ENCODE measurements at regions not wholly inside any gene's neighbourhood (a gene's known extent, or its start where the extent isn't known, plus 50 kb on each side); places are given as distances from the start of the nearest gene placed in this dataset.

DNA sequence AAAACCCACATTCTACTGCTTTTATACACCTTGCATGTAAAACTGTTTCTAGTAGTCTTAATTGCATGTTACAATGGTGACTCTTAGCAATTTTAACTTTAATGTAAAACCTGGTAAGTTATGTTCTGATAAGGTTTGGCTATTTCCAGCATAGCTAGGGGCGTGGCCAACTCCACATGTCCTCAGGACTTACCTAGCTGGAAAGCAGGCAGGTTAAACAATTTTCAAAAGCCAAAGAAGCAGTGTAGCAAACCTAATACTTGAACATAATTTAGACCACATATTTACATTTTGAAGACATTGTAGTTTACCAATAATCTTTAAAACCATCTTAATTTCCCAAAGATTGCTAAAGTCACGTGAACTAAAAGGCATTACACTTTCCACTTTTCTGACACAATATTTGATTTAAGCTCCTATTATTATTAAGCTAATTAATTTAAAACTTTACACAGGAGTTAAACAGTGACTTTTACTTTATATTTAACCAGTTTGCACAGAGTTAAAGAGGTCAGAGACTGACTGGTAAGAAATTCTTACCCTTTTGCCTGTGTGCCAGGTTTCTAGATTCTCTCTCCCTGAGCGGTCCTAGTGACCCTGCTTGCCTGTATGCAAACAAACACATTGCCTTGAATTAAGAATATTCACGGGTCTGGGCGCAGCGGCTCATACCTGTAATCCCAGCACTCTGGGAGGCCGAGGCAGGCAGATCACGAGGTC lies 88.2 kb downstream of the GLUD2 start:
- Histone ChIP-seq H3K9me3 (ENCODE audit: control insufficient read depth, insufficient read depth, low read depth, low read length) (no peaks in the 10 kb centered on the region), H3K27ac (ENCODE audit: low read length) (no peak overlapping the region), H3K36me3 (ENCODE audit: control insufficient read depth, insufficient read depth, low read length) (no peaks in the 10 kb centered on the region), H3K27me3 (ENCODE audit: control insufficient read depth, insufficient read depth, low read length) (no peaks in the 10 kb centered on the region), H3K4me3 (ENCODE audit: low read depth in 2 of 2, low read length in 2 of 2) (no peak overlapping the region), H3K4me1 (ENCODE audit: control insufficient read depth, insufficient read depth, low read length) (no peaks in the 10 kb centered on the region)
- no TSS peak for BruUV-seq (replicated peaks)
- ChIA-PET POLR2A (no interaction called here), CTCF (no interaction called here)
- intact Hi-C loops (cut with micrococcal nuclease; ENCODE audit: unreplicated experiment) = no loop called here
- DNase-seq (ENCODE audit: low read depth, low spot score) = no peak
- in situ Hi-C loops (cut with HindIII; ENCODE audit: low pct_unique_long_range_greater_than_20kb, low sequenced_read_pairs) = no loop called here
- ATAC-seq = no peak
- TF ChIP-seq, protein P1, sequence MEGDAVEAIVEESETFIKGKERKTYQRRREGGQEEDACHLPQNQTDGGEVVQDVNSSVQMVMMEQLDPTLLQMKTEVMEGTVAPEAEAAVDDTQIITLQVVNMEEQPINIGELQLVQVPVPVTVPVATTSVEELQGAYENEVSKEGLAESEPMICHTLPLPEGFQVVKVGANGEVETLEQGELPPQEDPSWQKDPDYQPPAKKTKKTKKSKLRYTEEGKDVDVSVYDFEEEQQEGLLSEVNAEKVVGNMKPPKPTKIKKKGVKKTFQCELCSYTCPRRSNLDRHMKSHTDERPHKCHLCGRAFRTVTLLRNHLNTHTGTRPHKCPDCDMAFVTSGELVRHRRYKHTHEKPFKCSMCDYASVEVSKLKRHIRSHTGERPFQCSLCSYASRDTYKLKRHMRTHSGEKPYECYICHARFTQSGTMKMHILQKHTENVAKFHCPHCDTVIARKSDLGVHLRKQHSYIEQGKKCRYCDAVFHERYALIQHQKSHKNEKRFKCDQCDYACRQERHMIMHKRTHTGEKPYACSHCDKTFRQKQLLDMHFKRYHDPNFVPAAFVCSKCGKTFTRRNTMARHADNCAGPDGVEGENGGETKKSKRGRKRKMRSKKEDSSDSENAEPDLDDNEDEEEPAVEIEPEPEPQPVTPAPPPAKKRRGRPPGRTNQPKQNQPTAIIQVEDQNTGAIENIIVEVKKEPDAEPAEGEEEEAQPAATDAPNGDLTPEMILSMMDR (IDR thresholded peaks at IDR 0.05) = no peak
- no peak for TF ChIP-seq POLR2AphosphoS5 (IDR thresholded peaks at IDR 0.05; ENCODE audit: low read depth, low read length)
- TF ChIP-seq, protein P2, sequence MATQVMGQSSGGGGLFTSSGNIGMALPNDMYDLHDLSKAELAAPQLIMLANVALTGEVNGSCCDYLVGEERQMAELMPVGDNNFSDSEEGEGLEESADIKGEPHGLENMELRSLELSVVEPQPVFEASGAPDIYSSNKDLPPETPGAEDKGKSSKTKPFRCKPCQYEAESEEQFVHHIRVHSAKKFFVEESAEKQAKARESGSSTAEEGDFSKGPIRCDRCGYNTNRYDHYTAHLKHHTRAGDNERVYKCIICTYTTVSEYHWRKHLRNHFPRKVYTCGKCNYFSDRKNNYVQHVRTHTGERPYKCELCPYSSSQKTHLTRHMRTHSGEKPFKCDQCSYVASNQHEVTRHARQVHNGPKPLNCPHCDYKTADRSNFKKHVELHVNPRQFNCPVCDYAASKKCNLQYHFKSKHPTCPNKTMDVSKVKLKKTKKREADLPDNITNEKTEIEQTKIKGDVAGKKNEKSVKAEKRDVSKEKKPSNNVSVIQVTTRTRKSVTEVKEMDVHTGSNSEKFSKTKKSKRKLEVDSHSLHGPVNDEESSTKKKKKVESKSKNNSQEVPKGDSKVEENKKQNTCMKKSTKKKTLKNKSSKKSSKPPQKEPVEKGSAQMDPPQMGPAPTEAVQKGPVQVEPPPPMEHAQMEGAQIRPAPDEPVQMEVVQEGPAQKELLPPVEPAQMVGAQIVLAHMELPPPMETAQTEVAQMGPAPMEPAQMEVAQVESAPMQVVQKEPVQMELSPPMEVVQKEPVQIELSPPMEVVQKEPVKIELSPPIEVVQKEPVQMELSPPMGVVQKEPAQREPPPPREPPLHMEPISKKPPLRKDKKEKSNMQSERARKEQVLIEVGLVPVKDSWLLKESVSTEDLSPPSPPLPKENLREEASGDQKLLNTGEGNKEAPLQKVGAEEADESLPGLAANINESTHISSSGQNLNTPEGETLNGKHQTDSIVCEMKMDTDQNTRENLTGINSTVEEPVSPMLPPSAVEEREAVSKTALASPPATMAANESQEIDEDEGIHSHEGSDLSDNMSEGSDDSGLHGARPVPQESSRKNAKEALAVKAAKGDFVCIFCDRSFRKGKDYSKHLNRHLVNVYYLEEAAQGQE (IDR thresholded peaks at IDR 0.05; ENCODE audit: insufficient read depth in 1 of 2, low read depth in 2 of 2, low read length in 1 of 2) = no peak
- no peak for TF ChIP-seq SIN3A (IDR thresholded peaks at IDR 0.05; ENCODE audit: borderline replicate concordance, insufficient read depth, low read depth, low read length)
- TF ChIP-seq TCF7L2 (IDR thresholded peaks at IDR 0.05; ENCODE audit: low read depth, low read length) = no peak

DNA sequence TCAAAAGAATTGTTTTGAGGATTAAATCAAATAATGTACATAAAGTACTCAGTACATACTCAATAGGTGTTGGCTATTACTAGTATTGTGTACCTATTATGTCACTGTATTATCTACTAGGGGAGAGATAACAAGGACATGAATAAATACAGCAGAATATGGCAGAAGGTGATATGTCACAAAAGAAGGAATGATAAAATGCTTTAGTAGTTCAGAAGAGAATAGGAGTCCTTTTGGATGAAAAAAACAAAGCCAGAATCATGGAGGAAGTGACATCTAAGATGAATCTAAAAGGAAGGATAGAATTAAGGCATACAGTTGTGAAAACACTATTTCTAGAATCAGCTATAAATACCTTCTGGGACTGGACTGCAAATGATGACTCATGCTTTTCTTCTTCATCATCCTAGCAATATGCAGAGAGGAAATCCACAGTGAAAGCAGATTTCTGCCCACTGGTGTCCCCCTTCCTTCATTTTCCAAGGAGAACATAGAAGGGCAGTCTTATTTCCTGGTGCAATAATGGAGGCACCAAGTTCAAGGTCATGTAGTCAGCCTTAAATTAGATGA lies 98.7 kb downstream of the GLUD2 start:
- no peak overlapping the region for H3K27ac ChIP-seq (ENCODE audit: low read length)
- ChIA-PET POLR2A (no interaction called here), CTCF (no interaction called here)
- no TSS peak for BruUV-seq (replicated peaks)
- no peak overlapping the region for H3K4me3 ChIP-seq (ENCODE audit: low read depth in 2 of 2, low read length in 2 of 2)
- no peaks in the 10 kb centered on the region for H3K27me3 ChIP-seq (ENCODE audit: control insufficient read depth, insufficient read depth, low read length)
- no peaks in the 10 kb centered on the region for H3K4me1 ChIP-seq (ENCODE audit: control insufficient read depth, insufficient read depth, low read length)
- no peaks in the 10 kb centered on the region for H3K9me3 ChIP-seq (ENCODE audit: control insufficient read depth, insufficient read depth, low read depth, low read length)
- in situ Hi-C loops (cut with HindIII; ENCODE audit: low pct_unique_long_range_greater_than_20kb, low sequenced_read_pairs) = no loop called here
- intact Hi-C loops (cut with micrococcal nuclease; ENCODE audit: unreplicated experiment) = no loop called here
- no peaks in the 10 kb centered on the region for H3K36me3 ChIP-seq (ENCODE audit: control insufficient read depth, insufficient read depth, low read length)
- ATAC-seq (no peak), DNase-seq (ENCODE audit: low read depth, low spot score) (no peak)
- no peak for TF ChIP-seq SIN3A (IDR thresholded peaks at IDR 0.05; ENCODE audit: borderline replicate concordance, insufficient read depth, low read depth, low read length)
- TF ChIP-seq, protein P1 (IDR thresholded peaks at IDR 0.05) = no peak
- TF ChIP-seq TCF7L2 (IDR thresholded peaks at IDR 0.05; ENCODE audit: low read depth, low read length) = no peak
- TF ChIP-seq POLR2AphosphoS5 (IDR thresholded peaks at IDR 0.05; ENCODE audit: low read depth, low read length) = no peak
- TF ChIP-seq, protein P2 (IDR thresholded peaks at IDR 0.05; ENCODE audit: insufficient read depth in 1 of 2, low read depth in 2 of 2, low read length in 1 of 2) = no peak

Data from Panc1 (cell line).